Thyroid gland (tissue), 4 donors: ENCODE measurements at regions not wholly inside any gene's neighbourhood (a gene's known extent, or its start where the extent isn't known, plus 50 kb on each side); places are given as distances from the start of the nearest gene placed in this dataset.

Experiments
- DNase-seq, 2 donors: peaks; one replicate each; pipeline ENCODE4 v3.0.0-alpha.2; 2019
- H3K27ac ChIP-seq, 3 donors: fragments of 200-600 bp; sonication (generic); 1 replicate in 2 of 3; 2 replicates in 1 of 3; pipeline ENCODE4 v1.5.1; 2016 to 2019; ENCODE audit warnings: mild to moderate bottlenecking in 1 of 3, moderate library complexity in 1 of 3
- H3K27me3 ChIP-seq: fragments of 200-600 bp; sonication (generic); one replicate; pipeline ENCODE4 v1.5.1; 2019
- H3K36me3 ChIP-seq, 2 donors: fragments of 200-600 bp; sonication (generic); one replicate each; pipeline ENCODE4 v1.5.1; 2016 to 2019
- H3K4me1 ChIP-seq, 2 donors: fragments of 200-600 bp; sonication (generic); one replicate each; pipeline ENCODE4 v1.5.1; 2017 to 2019
- H3K4me3 ChIP-seq, 3 donors: fragments of 200-600 bp; sonication (generic); replicated peaks in 1 of 3; 1 replicate in 2 of 3; 2 replicates in 1 of 3; pipeline ENCODE4 v1.5.1; 2016; ENCODE audit warnings: mild to moderate bottlenecking in 1 of 3
- H3K9me3 ChIP-seq: fragments of 200-600 bp; sonication (generic); one replicate; pipeline ENCODE4 v1.5.1; 2017
- CTCF ChIP-seq, 6 experiments: fragments of 200-600 bp in 3 of 6; fragments of 450-650 bp in 3 of 6; sonication (generic) in 3 of 6; IDR thresholded peaks; one replicate each; pipeline ENCODE4 v1.5.1; 2016 to 2019; ENCODE audit warnings: antibody characterized with exemption in 6 of 6, mild to moderate bottlenecking in 2 of 6, inconsistent platforms in 1 of 6, moderate library complexity in 1 of 6
- POLR2A ChIP-seq, 2 donors: fragments of 450-650 bp; IDR thresholded peaks; one replicate each; pipeline ENCODE4 v1.6.1; 2017; ENCODE audit warnings: antibody characterized with exemption in 2 of 2, mild to moderate bottlenecking in 2 of 2, moderate library complexity in 1 of 2
- WGBS, 2 donors: methylation state at CpG; one replicate each; pipeline ENCODE4 v1.1.5; 2017; 5-methylcytosine and 5-hydroxymethylcytosine counted together
- intact Hi-C: fragments of 100-400 bp; cut with DNase I; formaldehyde crosslinking; loops from one replicate; pipeline ENCODE4 v1.15.1; 2023

- Histone ChIP-seq H3K36me3 (no peaks in the 10 kb centered on the region), H3K27me3 (no peaks in the 10 kb centered on the region), H3K27ac (no peak overlapping the region), H3K9me3 (no peaks in the 10 kb centered on the region), H3K4me1 (no peaks in the 10 kb centered on the region), H3K4me3 (no peak overlapping the region)
- 80 to 86% methylated on average over 5 of the region's 5 CpGs for WGBS, 2 donors
- TF ChIP-seq CTCF (IDR thresholded peaks at IDR 0.05), result no peak
- no peak for TF ChIP-seq POLR2A (IDR thresholded peaks at IDR 0.05)
- DNase-seq, result no peak
- intact Hi-C loops, result no loop called here
Measured at GRCh38 chr3:18806633-18807032, 341.7 kb upstream of the KCNH8 start.

GRCh38 chr3:18797378-18797777 lies 350.9 kb upstream of the KCNH8 start:
- Histone ChIP-seq H3K4me3 (no peak overlapping the region), H3K9me3 (no peaks in the 10 kb centered on the region), H3K27me3 (no peaks in the 10 kb centered on the region), H3K36me3 (no peaks in the 10 kb centered on the region), H3K4me1 (no peaks in the 10 kb centered on the region), H3K27ac (no peak overlapping the region)
- 86 to 90% methylated on average over 3 of the region's 3 CpGs for WGBS, 2 donors
- TF ChIP-seq POLR2A (IDR thresholded peaks at IDR 0.05) (no peak), CTCF (IDR thresholded peaks at IDR 0.05) (no peak)
- intact Hi-C loops, result no loop called here
- DNase-seq, result no peak

- 54 to 65% methylated on average over 2 of the region's 2 CpGs for WGBS, 2 donors
- no peak for DNase-seq
- no peaks in the 10 kb centered on the region for H3K36me3 ChIP-seq
- H3K4me1 ChIP-seq, result no peaks in the 10 kb centered on the region
- intact Hi-C loops, result no loop called here
- H3K27ac ChIP-seq, result no peak overlapping the region
- H3K27me3 ChIP-seq, result no peaks in the 10 kb centered on the region
- no peak for TF ChIP-seq CTCF (IDR thresholded peaks at IDR 0.05)
- no peak for TF ChIP-seq POLR2A (IDR thresholded peaks at IDR 0.05)
- H3K4me3 ChIP-seq, result no peak overlapping the region
- no peaks in the 10 kb centered on the region for H3K9me3 ChIP-seq
Measured at GRCh38 chr3:18795078-18795477, 353.2 kb upstream of the KCNH8 start.

- no peak overlapping the region for H3K4me3 ChIP-seq
- no peak for DNase-seq
- 78 to 81% methylated on average over 10 of the region's 10 CpGs for WGBS, 2 donors
- no peaks in the 10 kb centered on the region for H3K4me1 ChIP-seq
- no peaks in the 10 kb centered on the region for H3K9me3 ChIP-seq
- no peak overlapping the region for H3K27ac ChIP-seq
- TF ChIP-seq POLR2A (IDR thresholded peaks at IDR 0.05) (no peak), CTCF (IDR thresholded peaks at IDR 0.05) (no peak)
- intact Hi-C loops, result no loop called here
- no peaks in the 10 kb centered on the region for H3K27me3 ChIP-seq
- no peaks in the 10 kb centered on the region for H3K36me3 ChIP-seq
Measured at GRCh38 chr3:18791752-18792151, 356.6 kb upstream of the KCNH8 start.

- 47 to 56% methylated on average over 8 of the region's 8 CpGs for WGBS, 2 donors
- no peaks in the 10 kb centered on the region for H3K4me1 ChIP-seq
- no peak overlapping the region for H3K4me3 ChIP-seq
- no peak overlapping the region for H3K27ac ChIP-seq
- TF ChIP-seq CTCF (IDR thresholded peaks at IDR 0.05) (no peak), POLR2A (IDR thresholded peaks at IDR 0.05) (no peak)
- no peaks in the 10 kb centered on the region for H3K36me3 ChIP-seq
- H3K9me3 ChIP-seq, result no peaks in the 10 kb centered on the region
- no peak for DNase-seq
- no peaks in the 10 kb centered on the region for H3K27me3 ChIP-seq
- intact Hi-C loops, result no loop called here
Measured at GRCh38 chr3:18791182-18791581, 357.1 kb upstream of the KCNH8 start.
